ENCODE measurements at regions not wholly inside any gene's neighbourhood (a gene's known extent, or its start where the extent isn't known, plus 50 kb on each side); places are given as distances from the start of the nearest gene placed in this dataset.

GRCh38 chr4:114156371-114156770 lies 176.9 kb upstream of the ARSJ start:
- Histone ChIP-seq H3K4me1 (no peaks in the 10 kb centered on the region), H3K27me3 (no peaks in the 10 kb centered on the region), H3K27ac (no peak overlapping the region), H3K9me3 (no peaks in the 10 kb centered on the region), H3K36me3 (no peaks in the 10 kb centered on the region), H3K4me3 (no peak overlapping the region)
- DNase-seq: no peak
- TF ChIP-seq, protein P1, sequence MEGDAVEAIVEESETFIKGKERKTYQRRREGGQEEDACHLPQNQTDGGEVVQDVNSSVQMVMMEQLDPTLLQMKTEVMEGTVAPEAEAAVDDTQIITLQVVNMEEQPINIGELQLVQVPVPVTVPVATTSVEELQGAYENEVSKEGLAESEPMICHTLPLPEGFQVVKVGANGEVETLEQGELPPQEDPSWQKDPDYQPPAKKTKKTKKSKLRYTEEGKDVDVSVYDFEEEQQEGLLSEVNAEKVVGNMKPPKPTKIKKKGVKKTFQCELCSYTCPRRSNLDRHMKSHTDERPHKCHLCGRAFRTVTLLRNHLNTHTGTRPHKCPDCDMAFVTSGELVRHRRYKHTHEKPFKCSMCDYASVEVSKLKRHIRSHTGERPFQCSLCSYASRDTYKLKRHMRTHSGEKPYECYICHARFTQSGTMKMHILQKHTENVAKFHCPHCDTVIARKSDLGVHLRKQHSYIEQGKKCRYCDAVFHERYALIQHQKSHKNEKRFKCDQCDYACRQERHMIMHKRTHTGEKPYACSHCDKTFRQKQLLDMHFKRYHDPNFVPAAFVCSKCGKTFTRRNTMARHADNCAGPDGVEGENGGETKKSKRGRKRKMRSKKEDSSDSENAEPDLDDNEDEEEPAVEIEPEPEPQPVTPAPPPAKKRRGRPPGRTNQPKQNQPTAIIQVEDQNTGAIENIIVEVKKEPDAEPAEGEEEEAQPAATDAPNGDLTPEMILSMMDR (IDR thresholded peaks at IDR 0.05): no peak
- intact Hi-C loops (cut with DNase I; ENCODE audit: low total_unique reads): no loop called here

GRCh38 chr4:114161809-114162208 lies 182.4 kb upstream of the ARSJ start:
- H3K4me3 ChIP-seq: no peak overlapping the region
- H3K27me3 ChIP-seq: no peaks in the 10 kb centered on the region
- DNase-seq: no peak
- TF ChIP-seq, protein P1 (IDR thresholded peaks at IDR 0.05): no peak
- H3K27ac ChIP-seq: no peak overlapping the region
- intact Hi-C loops (cut with DNase I; ENCODE audit: low total_unique reads): no loop called here
- no peaks in the 10 kb centered on the region for H3K9me3 ChIP-seq
- no peaks in the 10 kb centered on the region for H3K36me3 ChIP-seq
- no peaks in the 10 kb centered on the region for H3K4me1 ChIP-seq

DNA sequence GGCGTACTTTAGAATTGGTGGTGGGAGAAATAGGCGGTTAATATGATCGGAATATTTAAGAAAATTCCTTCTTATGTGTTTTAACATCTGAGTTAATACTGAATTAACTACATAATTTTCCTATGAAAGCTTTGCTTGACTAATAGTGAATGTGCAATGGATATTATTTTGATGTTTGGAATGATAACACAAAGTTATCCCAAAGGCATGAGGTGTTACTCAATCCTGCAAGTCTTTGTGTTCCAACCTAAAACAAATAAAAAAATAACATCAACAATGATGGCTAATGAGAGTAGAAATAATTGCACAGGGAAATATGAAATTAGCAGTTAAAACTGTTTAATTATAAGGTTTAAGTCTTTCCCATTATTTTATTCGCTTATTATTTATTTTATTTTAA lies 183.6 kb upstream of the ARSJ start:
- Histone ChIP-seq H3K4me3 (no peak overlapping the region), H3K36me3 (no peaks in the 10 kb centered on the region), H3K27me3 (no peaks in the 10 kb centered on the region), H3K27ac (no peak overlapping the region), H3K4me1 (no peaks in the 10 kb centered on the region), H3K9me3 (no peaks in the 10 kb centered on the region)
- intact Hi-C loops (cut with DNase I; ENCODE audit: low total_unique reads): no loop called here
- TF ChIP-seq, protein P1 (IDR thresholded peaks at IDR 0.05): no peak
- no peak for DNase-seq

DNA sequence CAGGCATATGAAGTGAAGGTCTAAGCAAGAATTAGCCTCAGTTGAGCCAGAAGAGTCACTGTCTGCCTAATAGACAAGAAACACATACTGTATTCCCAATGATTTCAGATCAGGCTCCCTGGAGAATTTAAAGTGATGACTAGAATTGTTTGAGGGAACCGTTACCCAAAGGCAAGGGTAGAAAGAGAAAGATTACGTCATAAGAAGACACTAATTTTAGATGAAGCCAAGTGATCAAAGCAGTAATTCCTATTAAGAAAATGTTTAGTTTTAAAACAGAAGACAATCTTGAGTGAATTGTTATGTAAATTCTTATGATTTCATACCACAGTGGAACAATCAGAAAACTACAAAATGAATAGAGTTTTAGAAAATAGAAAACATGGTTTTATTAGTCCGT lies 194.5 kb upstream of the ARSJ start:
- Histone ChIP-seq H3K4me1 (no peaks in the 10 kb centered on the region), H3K9me3 (no peaks in the 10 kb centered on the region), H3K36me3 (no peaks in the 10 kb centered on the region), H3K27me3 (no peaks in the 10 kb centered on the region), H3K27ac (no peak overlapping the region), H3K4me3 (no peak overlapping the region)
- intact Hi-C loops (cut with DNase I; ENCODE audit: low total_unique reads): no loop called here
- no peak for DNase-seq
- TF ChIP-seq, protein P1 (IDR thresholded peaks at IDR 0.05): no peak

- no peak overlapping the region for H3K4me3 ChIP-seq
- no peak overlapping the region for H3K27ac ChIP-seq
- H3K36me3 ChIP-seq: no peaks in the 10 kb centered on the region
- TF ChIP-seq, protein P1 (IDR thresholded peaks at IDR 0.05): no peak
- intact Hi-C loops (cut with DNase I; ENCODE audit: low total_unique reads): no loop called here
- H3K27me3 ChIP-seq: no peaks in the 10 kb centered on the region
- DNase-seq: no peak
- no peaks in the 10 kb centered on the region for H3K4me1 ChIP-seq
- H3K9me3 ChIP-seq: peaks cover 0 to 4% (median 1%) of the 10 kb centered on the region in 3 donors
These were observed 198.2 kb upstream of the ARSJ start for GRCh38 chr4:114177628-114178027.

- intact Hi-C loops (cut with DNase I; ENCODE audit: low total_unique reads): no loop called here
- Histone ChIP-seq H3K4me1 (no peaks in the 10 kb centered on the region), H3K27ac (no peak overlapping the region), H3K9me3 (peaks cover 0 to 4% (median 3%) of the 10 kb centered on the region in 3 donors), H3K27me3 (no peaks in the 10 kb centered on the region), H3K36me3 (no peaks in the 10 kb centered on the region), H3K4me3 (no peak overlapping the region)
- TF ChIP-seq, protein P1 (IDR thresholded peaks at IDR 0.05): no peak
- no peak for DNase-seq
These were observed 198.9 kb upstream of the ARSJ start for GRCh38 chr4:114178392-114178791.

All from tibial artery (tissue), 4 donors.